Nephron (organoid): ENCODE measurements at regions not wholly inside any gene's neighbourhood (a gene's known extent, or its start where the extent isn't known, plus 50 kb on each side); places are given as distances from the start of the nearest gene placed in this dataset.

Source experiments
- H3K27ac Mint-ChIP-seq, 3 experiments: 2 replicates each; pipeline ENCODE4 v1.8.0; 2020; ENCODE audit warnings: mixed read lengths in 3 of 3, mild to moderate bottlenecking in 2 of 3, moderate library complexity in 1 of 3
- H3K27me3 Mint-ChIP-seq: 2 replicates; pipeline ENCODE4 v1.8.0; 2021; ENCODE audit warnings: low read depth, mild to moderate bottlenecking, moderate library complexity, mixed read lengths
- H3K36me3 Mint-ChIP-seq: 2 replicates; pipeline ENCODE4 v1.8.0; 2020; ENCODE audit warnings: low read depth, mixed read lengths
- H3K4me1 Mint-ChIP-seq: 2 replicates; pipeline ENCODE4 v1.8.0; 2020; ENCODE audit warnings: mixed read lengths
- H3K4me3 Mint-ChIP-seq, 3 experiments: 2 replicates each; pipeline ENCODE4 v1.8.0; 2020; ENCODE audit warnings: mild to moderate bottlenecking in 3 of 3, mixed read lengths in 3 of 3, moderate library complexity in 2 of 3
- H3K9me3 Mint-ChIP-seq: 2 replicates; pipeline ENCODE4 v1.8.0; 2020; ENCODE audit warnings: mixed read lengths
- CTCF ChIP-seq, 3 experiments: fragments of 200-600 bp; sonication (generic); IDR thresholded peaks; one replicate each; pipeline ENCODE4 v1.5.0; 2021; ENCODE audit warnings: antibody characterized with exemption in 3 of 3; ENCODE audit not compliant: unreplicated experiment in 3 of 3

DNA sequence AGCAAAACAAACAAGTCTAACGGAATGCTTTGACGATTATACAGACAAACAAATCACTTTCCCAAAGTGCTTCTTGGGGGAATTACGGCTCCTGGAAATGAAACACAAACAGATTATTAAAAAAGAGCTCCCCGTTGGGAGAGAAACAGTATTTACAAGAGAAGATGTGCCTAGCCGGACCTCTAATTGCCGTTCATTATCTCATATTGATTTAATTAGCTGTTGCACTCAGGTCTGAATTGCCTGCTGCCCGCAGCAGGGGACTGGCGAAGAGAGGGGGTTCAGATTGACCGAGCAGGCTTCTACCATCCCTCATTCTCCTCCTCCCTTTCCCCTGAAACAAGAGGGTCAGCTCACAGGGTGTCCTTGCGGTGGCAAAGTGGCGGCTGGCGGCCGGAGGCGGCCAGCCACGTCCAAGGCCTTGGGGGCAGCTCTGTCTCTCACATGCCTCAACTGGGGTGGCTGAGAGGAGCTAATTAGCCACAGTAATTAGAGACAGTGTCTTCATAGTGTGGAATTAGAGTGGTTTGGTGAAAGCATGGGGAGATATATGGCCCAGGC, 295.1 kb downstream of the MIAT start:
- peaks cover 70% of the 10 kb centered on the region for H3K27me3 Mint-ChIP-seq
- no peak for TF ChIP-seq CTCF (IDR thresholded peaks at IDR 0.05; ENCODE audit: unreplicated experiment in 3 of 3)
- H3K4me3 Mint-ChIP-seq = no peak overlapping the region
- H3K4me1 Mint-ChIP-seq = peaks cover 18% of the 10 kb centered on the region
- no peak overlapping the region for H3K27ac Mint-ChIP-seq
- no peaks in the 10 kb centered on the region for H3K9me3 Mint-ChIP-seq
- no peaks in the 10 kb centered on the region for H3K36me3 Mint-ChIP-seq

GRCh38 chr22:26953012-26953883, 295.9 kb downstream of the MIAT start:
- TF ChIP-seq CTCF (IDR thresholded peaks at IDR 0.05; ENCODE audit: unreplicated experiment in 3 of 3) = no peak
- H3K4me1 Mint-ChIP-seq = peaks cover 18% of the 10 kb centered on the region
- H3K27me3 Mint-ChIP-seq = peaks cover 73% of the 10 kb centered on the region
- no peaks in the 10 kb centered on the region for H3K36me3 Mint-ChIP-seq
- no peak overlapping the region for H3K27ac Mint-ChIP-seq
- no peak overlapping the region for H3K4me3 Mint-ChIP-seq
- H3K9me3 Mint-ChIP-seq = no peaks in the 10 kb centered on the region

DNA sequence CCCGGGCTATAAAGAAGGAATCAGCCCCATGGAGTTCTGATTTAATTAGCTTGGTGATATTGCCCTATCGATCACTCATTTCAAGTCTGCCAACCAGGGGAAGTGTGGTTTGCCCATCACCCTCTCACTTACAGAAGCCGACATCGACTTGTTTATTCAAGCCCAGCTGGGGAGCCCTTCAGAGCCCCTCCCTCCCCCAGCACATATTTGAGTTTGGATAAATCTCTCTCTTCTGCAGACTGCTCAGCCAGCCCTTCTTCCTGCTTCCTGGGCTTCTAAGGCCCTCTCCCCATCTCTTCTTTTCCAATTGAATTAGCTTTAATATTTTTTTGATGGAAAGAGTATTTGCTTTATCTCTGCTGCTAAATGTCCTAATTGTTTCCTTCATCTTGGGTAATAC, 299.0 kb downstream of the MIAT start:
- TF ChIP-seq CTCF (IDR thresholded peaks at IDR 0.05; ENCODE audit: unreplicated experiment in 3 of 3) = no peak
- no peak overlapping the region for H3K4me3 Mint-ChIP-seq
- H3K9me3 Mint-ChIP-seq = no peaks in the 10 kb centered on the region
- no peaks in the 10 kb centered on the region for H3K36me3 Mint-ChIP-seq
- H3K27me3 Mint-ChIP-seq = peaks cover 92% of the 10 kb centered on the region
- peaks cover 18% of the 10 kb centered on the region for H3K4me1 Mint-ChIP-seq
- no peak overlapping the region for H3K27ac Mint-ChIP-seq

GRCh38 chr22:26957176-26957575, 299.8 kb downstream of the MIAT start:
- Mint-ChIP-seq H3K4me1 (peaks cover 17% of the 10 kb centered on the region), H3K4me3 (no peak overlapping the region), H3K27me3 (peaks cover 90% of the 10 kb centered on the region), H3K36me3 (no peaks in the 10 kb centered on the region), H3K9me3 (no peaks in the 10 kb centered on the region), H3K27ac (no peak overlapping the region)
- no peak for TF ChIP-seq CTCF (IDR thresholded peaks at IDR 0.05; ENCODE audit: unreplicated experiment in 3 of 3)

- Mint-ChIP-seq H3K27ac (no peak overlapping the region), H3K4me1 (peaks cover 13% of the 10 kb centered on the region), H3K36me3 (no peaks in the 10 kb centered on the region), H3K9me3 (no peaks in the 10 kb centered on the region), H3K4me3 (no peak overlapping the region), H3K27me3 (peaks cover 87% of the 10 kb centered on the region)
- no peak for TF ChIP-seq CTCF (IDR thresholded peaks at IDR 0.05; ENCODE audit: unreplicated experiment in 3 of 3)
These were observed 300.5 kb downstream of the MIAT start for GRCh38 chr22:26957897-26958296.

GRCh38 chr22:26958378-26958777, 301.0 kb downstream of the MIAT start:
- TF ChIP-seq CTCF (IDR thresholded peaks at IDR 0.05; ENCODE audit: unreplicated experiment in 3 of 3) = no peak
- no peaks in the 10 kb centered on the region for H3K9me3 Mint-ChIP-seq
- H3K36me3 Mint-ChIP-seq = no peaks in the 10 kb centered on the region

More at GRCh38 chr22:26958378-26958777, 301.0 kb downstream of the MIAT start:
- Mint-ChIP-seq H3K27ac (no peak overlapping the region), H3K4me3 (no peak overlapping the region), H3K27me3 (peaks cover 82% of the 10 kb centered on the region), H3K4me1 (peaks cover 12% of the 10 kb centered on the region)
